ENCODE measurements at regions not wholly inside any gene's neighbourhood (a gene's known extent, or its start where the extent isn't known, plus 50 kb on each side); places are given as distances from the start of the nearest gene placed in this dataset.
"Not testable (repeated sequence)": the region's sequence is repeated elsewhere in the genome, so short reads cannot be mapped to it uniquely, and the experiment has no call there.

- no peak for DNase-seq (ENCODE audit: low spot score)
Observed at GRCh38 chr9:85332487-85332886, 409.3 kb downstream of the AGTPBP1 start.

GRCh38 chr9:85331626-85332025 is 410.1 kb downstream of the AGTPBP1 start:
- no peak for DNase-seq (ENCODE audit: low spot score)

- no peak for DNase-seq (ENCODE audit: low spot score)
Observed at GRCh38 chr9:85322592-85322991, 419.2 kb downstream of the AGTPBP1 start.

- no peak for DNase-seq (ENCODE audit: low spot score)
Observed at GRCh38 chr9:85321561-85321960, 420.2 kb downstream of the AGTPBP1 start.

GRCh38 chr9:85319936-85320656 is 421.7 kb downstream of the AGTPBP1 start:
- no peak for DNase-seq (ENCODE audit: low spot score)

GRCh38 chr9:85315535-85315934 is 426.2 kb downstream of the AGTPBP1 start:
- not testable (repeated sequence) for DNase-seq (ENCODE audit: low spot score)

GRCh38 chr9:85310573-85310972 is 431.2 kb downstream of the AGTPBP1 start:
- DNase-seq (ENCODE audit: low spot score), result no peak

- DNase-seq (ENCODE audit: low spot score), result no peak
Observed at GRCh38 chr9:85303757-85304134, 438.0 kb downstream of the AGTPBP1 start.

- DNase-seq (ENCODE audit: low spot score), result no peak
Observed at GRCh38 chr9:85302938-85303756, 438.6 kb downstream of the AGTPBP1 start.

- DNase-seq (ENCODE audit: low spot score), result no peak
Observed at GRCh38 chr9:85298499-85298898, 443.3 kb downstream of the AGTPBP1 start.

- DNase-seq (ENCODE audit: low spot score), result not testable (repeated sequence)
Observed at GRCh38 chr9:85295244-85295643, 446.5 kb downstream of the AGTPBP1 start.

- no peak for DNase-seq (ENCODE audit: low spot score)
Observed at GRCh38 chr9:85292261-85292660, 449.5 kb downstream of the AGTPBP1 start.

- DNase-seq (ENCODE audit: low spot score), result no peak
Observed at GRCh38 chr9:85291266-85291665, 450.5 kb downstream of the AGTPBP1 start.

GRCh38 chr9:85290019-85290418 is 451.7 kb downstream of the AGTPBP1 start:
- DNase-seq (ENCODE audit: low spot score), result no peak

GRCh38 chr9:85289142-85289541 is 452.6 kb downstream of the AGTPBP1 start:
- DNase-seq (ENCODE audit: low spot score), result no peak

- no peak for DNase-seq (ENCODE audit: low spot score)
Observed at GRCh38 chr9:85283421-85283820, 458.3 kb downstream of the AGTPBP1 start.

GRCh38 chr9:85278769-85279168 is 463.0 kb downstream of the AGTPBP1 start:
- DNase-seq (ENCODE audit: low spot score), result no peak

GRCh38 chr9:85276741-85277140 is 465.0 kb downstream of the AGTPBP1 start:
- DNase-seq (ENCODE audit: low spot score), result no peak

GRCh38 chr9:85269811-85270210 is 471.9 kb downstream of the AGTPBP1 start:
- no peak for DNase-seq (ENCODE audit: low spot score)

GRCh38 chr9:85268131-85268530 is 473.6 kb downstream of the AGTPBP1 start:
- DNase-seq (ENCODE audit: low spot score), result no peak

- no peak for DNase-seq (ENCODE audit: low spot score)
Observed at GRCh38 chr9:85264695-85265094, 477.1 kb downstream of the AGTPBP1 start.

GRCh38 chr9:85263288-85263687 is 478.5 kb downstream of the AGTPBP1 start:
- DNase-seq (ENCODE audit: low spot score), result no peak

GRCh38 chr9:85262333-85262732 is 479.4 kb downstream of the AGTPBP1 start:
- DNase-seq (ENCODE audit: low spot score), result no peak

Data from mucosa of gallbladder (tissue), 1 donor.